ENCODE measurements at regions not wholly inside any gene's neighbourhood (a gene's known extent, or its start where the extent isn't known, plus 50 kb on each side); places are given as distances from the start of the nearest gene placed in this dataset.

GRCh38 chr10:109504401-109504800 lies 418.9 kb downstream of the XPNPEP1 start:
- no peak overlapping the region for H3K27ac Mint-ChIP-seq (ENCODE audit: unreplicated experiment)
- H3K4me1 Mint-ChIP-seq (ENCODE audit: unreplicated experiment), result no peaks in the 10 kb centered on the region
- no peaks in the 10 kb centered on the region for H3K27me3 Mint-ChIP-seq (ENCODE audit: unreplicated experiment)
- no peak for DNase-seq (ENCODE audit: low spot score)
- H3K36me3 Mint-ChIP-seq (ENCODE audit: low read depth, unreplicated experiment), result no peaks in the 10 kb centered on the region
- no peak overlapping the region for H3K4me3 Mint-ChIP-seq (ENCODE audit: unreplicated experiment)
- TF ChIP-seq CTCF (IDR thresholded peaks at IDR 0.05; ENCODE audit: unreplicated experiment), result no peak
- peaks cover 7% of the 10 kb centered on the region for H3K9me3 Mint-ChIP-seq (ENCODE audit: unreplicated experiment)

GRCh38 chr10:109487691-109488090 lies 435.6 kb downstream of the XPNPEP1 start:
- no peaks in the 10 kb centered on the region for H3K36me3 Mint-ChIP-seq (ENCODE audit: low read depth, unreplicated experiment)
- no peak overlapping the region for H3K27ac Mint-ChIP-seq (ENCODE audit: unreplicated experiment)
- H3K4me1 Mint-ChIP-seq (ENCODE audit: unreplicated experiment), result no peaks in the 10 kb centered on the region
- no peaks in the 10 kb centered on the region for H3K27me3 Mint-ChIP-seq (ENCODE audit: unreplicated experiment)
- no peak overlapping the region for H3K4me3 Mint-ChIP-seq (ENCODE audit: unreplicated experiment)
- H3K9me3 Mint-ChIP-seq (ENCODE audit: unreplicated experiment), result no peaks in the 10 kb centered on the region
- no peak for TF ChIP-seq CTCF (IDR thresholded peaks at IDR 0.05; ENCODE audit: unreplicated experiment)
- DNase-seq (ENCODE audit: low spot score), result no peak

GRCh38 chr10:109480836-109481235 lies 442.5 kb downstream of the XPNPEP1 start:
- no peaks in the 10 kb centered on the region for H3K36me3 Mint-ChIP-seq (ENCODE audit: low read depth, unreplicated experiment)
- no peak overlapping the region for H3K4me3 Mint-ChIP-seq (ENCODE audit: unreplicated experiment)
- H3K27me3 Mint-ChIP-seq (ENCODE audit: unreplicated experiment), result no peaks in the 10 kb centered on the region
- no peak overlapping the region for H3K27ac Mint-ChIP-seq (ENCODE audit: unreplicated experiment)
- H3K9me3 Mint-ChIP-seq (ENCODE audit: unreplicated experiment), result no peaks in the 10 kb centered on the region
- no peak for DNase-seq (ENCODE audit: low spot score)
- no peaks in the 10 kb centered on the region for H3K4me1 Mint-ChIP-seq (ENCODE audit: unreplicated experiment)
- no peak for TF ChIP-seq CTCF (IDR thresholded peaks at IDR 0.05; ENCODE audit: unreplicated experiment)

- H3K4me3 Mint-ChIP-seq (ENCODE audit: unreplicated experiment), result no peak overlapping the region
- no peaks in the 10 kb centered on the region for H3K9me3 Mint-ChIP-seq (ENCODE audit: unreplicated experiment)
- H3K27me3 Mint-ChIP-seq (ENCODE audit: unreplicated experiment), result no peaks in the 10 kb centered on the region
- TF ChIP-seq CTCF (IDR thresholded peaks at IDR 0.05; ENCODE audit: unreplicated experiment), result no peak
- DNase-seq (ENCODE audit: low spot score), result no peak
- no peaks in the 10 kb centered on the region for H3K36me3 Mint-ChIP-seq (ENCODE audit: low read depth, unreplicated experiment)
- peaks cover 17% of the 10 kb centered on the region for H3K4me1 Mint-ChIP-seq (ENCODE audit: unreplicated experiment)
- no peak overlapping the region for H3K27ac Mint-ChIP-seq (ENCODE audit: unreplicated experiment)
Measured at GRCh38 chr10:109475711-109476421, 447.4 kb downstream of the XPNPEP1 start.

GRCh38 chr10:109474812-109475211 lies 448.5 kb downstream of the XPNPEP1 start:
- Mint-ChIP-seq H3K27me3 (ENCODE audit: unreplicated experiment) (no peaks in the 10 kb centered on the region), H3K9me3 (ENCODE audit: unreplicated experiment) (no peaks in the 10 kb centered on the region), H3K27ac (ENCODE audit: unreplicated experiment) (no peak overlapping the region), H3K4me3 (ENCODE audit: unreplicated experiment) (no peak overlapping the region), H3K36me3 (ENCODE audit: low read depth, unreplicated experiment) (no peaks in the 10 kb centered on the region), H3K4me1 (ENCODE audit: unreplicated experiment) (peaks cover 17% of the 10 kb centered on the region)
- no peak for TF ChIP-seq CTCF (IDR thresholded peaks at IDR 0.05; ENCODE audit: unreplicated experiment)
- DNase-seq (ENCODE audit: low spot score), result peak; percentile 15

All from endothelial cell (in vitro differentiated cells).